ENCODE measurements at regions not wholly inside any gene's neighbourhood (a gene's known extent, or its start where the extent isn't known, plus 50 kb on each side); places are given as distances from the start of the nearest gene placed in this dataset.

DNA sequence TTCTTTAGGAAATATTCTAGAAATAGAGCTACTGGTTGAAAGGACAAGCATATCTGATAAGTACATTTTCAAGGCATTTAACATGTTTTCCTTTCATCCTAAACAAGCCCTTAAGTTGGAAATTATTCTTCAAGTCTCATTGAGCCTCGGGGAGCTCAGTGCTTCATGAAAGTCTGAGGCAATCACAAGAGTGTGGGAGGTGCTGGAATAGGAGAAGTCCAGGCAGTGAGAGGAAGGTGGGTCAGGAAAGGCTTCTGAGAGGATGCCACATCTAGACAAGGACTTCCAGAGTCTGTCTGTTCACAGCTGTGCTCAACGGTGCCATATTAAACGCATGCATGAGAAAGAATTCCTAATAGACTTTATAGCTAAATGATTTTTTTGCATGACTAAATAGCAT is 69.8 kb downstream of the CD83 start:
- in situ Hi-C loops (cut with HindIII; ENCODE audit: low sequenced_read_pairs), result no loop called here

DNA sequence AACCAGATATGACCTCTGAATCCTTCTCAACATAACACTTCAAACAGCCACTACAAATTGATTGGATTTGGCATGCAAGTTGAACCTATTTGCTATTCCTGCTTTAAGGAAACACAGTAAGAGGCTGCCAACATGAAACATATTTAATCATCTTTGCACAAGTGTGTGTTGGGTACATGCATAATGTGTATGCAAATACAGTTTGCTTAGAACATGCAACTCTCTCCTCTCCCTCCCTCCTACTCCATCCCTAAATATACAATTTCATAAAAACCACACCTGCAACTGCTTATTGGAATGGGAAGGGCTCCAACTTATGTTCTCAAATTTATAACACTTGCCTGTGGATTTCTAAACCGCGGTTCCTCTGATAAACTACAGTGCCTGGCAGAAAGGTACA is 71.5 kb downstream of the CD83 start:
- in situ Hi-C loops (cut with HindIII; ENCODE audit: low sequenced_read_pairs), result no loop called here

DNA sequence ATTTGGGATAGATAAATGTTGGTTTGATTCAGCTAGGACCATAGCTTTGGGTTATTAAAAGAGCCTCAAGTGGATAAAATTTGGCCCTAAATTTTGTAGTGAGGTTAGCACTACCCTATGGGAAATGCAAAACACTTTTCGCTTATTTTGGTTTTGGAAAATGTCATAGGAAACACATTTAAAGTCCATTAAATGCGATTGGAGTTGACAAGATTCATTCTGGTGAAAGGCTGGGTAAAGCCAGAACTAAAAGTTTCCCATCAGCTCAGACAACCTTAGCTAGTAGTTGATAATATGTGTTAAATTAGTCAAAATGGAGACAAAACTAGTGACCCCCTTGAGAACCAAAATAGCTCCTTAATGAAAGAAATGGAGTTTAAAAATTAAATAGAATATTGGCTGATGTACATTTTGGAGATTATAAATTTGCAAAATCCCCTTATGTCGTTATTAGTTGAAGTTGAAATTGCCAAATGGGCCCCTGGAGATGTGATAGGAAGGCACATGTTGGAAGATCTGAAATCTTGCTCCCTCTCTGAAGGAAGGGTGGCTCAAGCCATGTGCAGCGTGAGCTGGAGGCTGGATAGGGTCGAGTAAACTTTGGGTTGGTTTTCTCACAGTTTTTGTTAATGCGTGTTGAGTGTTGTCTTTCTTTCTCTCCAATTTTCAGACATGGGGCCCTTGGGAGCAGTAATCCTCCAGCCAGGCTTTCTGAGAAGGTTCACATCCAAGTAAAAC is 72.8 kb downstream of the CD83 start:
- in situ Hi-C loops (cut with HindIII; ENCODE audit: low sequenced_read_pairs), result no loop called here

- in situ Hi-C loops (cut with HindIII; ENCODE audit: low sequenced_read_pairs), result no loop called here
Measured at GRCh38 chr6:14190929-14191224, 73.3 kb downstream of the CD83 start.

- in situ Hi-C loops (cut with HindIII; ENCODE audit: low sequenced_read_pairs), result no loop called here
Measured at GRCh38 chr6:14191761-14192160, 74.2 kb downstream of the CD83 start.

DNA sequence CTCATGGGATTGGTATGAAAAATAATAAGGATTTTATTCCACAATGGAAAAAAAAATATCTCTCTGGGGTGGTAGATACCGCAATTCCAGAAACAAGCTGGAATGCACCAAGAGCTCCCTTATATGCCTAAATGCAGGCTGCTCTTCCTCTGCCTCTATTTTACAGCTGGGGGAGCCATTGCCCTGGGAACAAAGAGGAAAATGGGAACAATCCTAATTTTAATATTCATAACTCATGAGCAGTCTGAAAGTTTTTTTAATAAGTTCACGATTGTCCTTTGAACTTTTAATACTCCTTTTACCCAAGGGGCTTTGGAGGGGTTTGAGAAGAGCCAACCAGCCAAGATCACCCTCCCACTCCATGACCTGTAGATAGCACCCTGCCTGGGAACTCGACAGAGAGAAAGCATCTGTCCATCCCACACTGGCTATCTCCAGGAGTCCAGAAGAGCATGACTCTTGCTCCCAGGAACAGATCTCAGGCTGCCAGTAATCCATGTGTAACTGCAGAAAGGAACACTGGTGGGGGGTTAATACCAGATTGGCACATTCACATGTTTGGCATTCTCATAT is 74.7 kb downstream of the CD83 start:
- in situ Hi-C loops (cut with HindIII; ENCODE audit: low sequenced_read_pairs), result no loop called here

DNA sequence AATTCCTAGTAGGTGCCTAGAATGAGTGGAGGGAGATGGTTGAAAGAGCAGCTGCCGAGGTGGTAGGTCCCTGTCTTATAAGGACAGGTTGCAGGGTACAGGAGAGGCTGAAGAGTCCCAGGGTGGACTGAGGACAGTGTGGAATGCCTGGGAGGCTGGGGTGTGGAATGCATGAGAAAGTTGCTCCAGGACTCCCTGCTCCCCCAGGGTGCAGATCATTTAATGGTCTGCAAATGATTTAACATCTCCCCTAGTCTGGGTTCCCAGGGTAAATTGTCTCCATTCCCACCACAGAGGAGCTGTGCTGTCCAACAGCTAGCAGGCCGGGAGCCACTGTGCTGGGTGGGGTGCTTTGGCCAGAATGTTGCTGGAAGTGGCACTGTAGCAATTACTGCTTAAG is 76.0 kb downstream of the CD83 start:
- in situ Hi-C loops (cut with HindIII; ENCODE audit: low sequenced_read_pairs), result no loop called here

GRCh38 chr6:14194483-14194882 is 76.9 kb downstream of the CD83 start:
- in situ Hi-C loops (cut with HindIII; ENCODE audit: low sequenced_read_pairs), result no loop called here

DNA sequence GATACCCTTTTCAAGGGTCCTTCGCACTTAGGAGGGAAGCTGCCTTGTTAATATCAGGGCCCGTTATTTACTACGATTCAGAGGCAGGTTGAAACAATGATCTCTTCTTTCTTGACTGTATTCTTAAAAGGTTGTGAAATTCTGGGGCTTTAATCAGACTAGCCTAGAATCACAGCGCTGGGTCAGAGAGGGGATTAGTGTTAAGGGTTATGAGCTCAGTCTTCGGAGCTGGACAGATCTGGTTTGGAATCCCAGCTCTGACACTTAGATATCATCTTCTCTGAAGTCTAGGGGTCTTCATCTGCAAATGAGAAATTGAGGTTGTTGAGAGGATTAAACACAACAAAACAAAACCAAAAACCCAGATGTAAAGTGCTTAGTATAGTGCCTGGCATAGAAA is 77.4 kb downstream of the CD83 start:
- in situ Hi-C loops (cut with HindIII; ENCODE audit: low sequenced_read_pairs), result no loop called here

DNA sequence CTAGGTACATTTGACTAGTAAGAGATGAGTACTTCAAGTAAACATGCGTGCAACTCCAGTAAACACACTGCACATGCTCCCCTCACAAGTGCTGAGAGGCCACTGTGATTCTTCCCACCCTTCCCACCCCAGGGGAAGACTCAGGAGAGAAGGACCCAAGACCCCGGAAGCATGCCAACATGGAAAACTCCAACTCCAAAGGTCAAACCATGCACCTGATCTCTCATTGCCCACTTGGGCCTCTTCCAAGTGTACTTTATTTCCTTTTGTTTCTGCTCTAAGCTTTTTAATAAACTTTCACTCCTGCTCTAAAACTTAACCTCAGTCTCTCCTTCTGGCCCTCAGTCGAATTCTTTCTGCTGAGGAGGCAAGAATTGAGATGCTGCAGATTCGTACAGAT is 78.5 kb downstream of the CD83 start:
- in situ Hi-C loops (cut with HindIII; ENCODE audit: low sequenced_read_pairs), result no loop called here

GRCh38 chr6:14197118-14197517 is 79.5 kb downstream of the CD83 start:
- in situ Hi-C loops (cut with HindIII; ENCODE audit: low sequenced_read_pairs), result no loop called here

- in situ Hi-C loops (cut with HindIII; ENCODE audit: low sequenced_read_pairs), result no loop called here
Measured at GRCh38 chr6:14200047-14200446, 82.5 kb downstream of the CD83 start.

DNA sequence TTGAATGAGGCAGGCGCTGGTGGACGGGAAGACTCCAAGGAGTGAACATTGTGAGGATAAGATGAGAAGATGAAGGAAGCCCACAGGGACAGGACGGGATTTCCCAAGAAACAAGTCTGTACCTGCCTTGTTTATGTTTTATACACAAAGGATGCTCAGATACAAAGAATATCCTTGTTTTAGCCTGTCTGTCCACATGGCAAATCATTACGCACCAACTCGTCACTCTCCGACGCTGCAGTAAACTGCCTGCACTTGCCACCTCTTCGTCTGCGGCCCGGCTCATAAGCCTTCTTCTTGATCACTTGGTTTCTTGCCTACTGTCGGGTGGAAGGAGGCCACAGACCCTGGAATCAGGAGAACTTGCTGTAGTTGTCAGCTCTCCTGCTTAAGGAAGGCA is 85.4 kb downstream of the CD83 start:
- in situ Hi-C loops (cut with HindIII; ENCODE audit: low sequenced_read_pairs), result no loop called here

GRCh38 chr6:14206391-14206790 is 88.8 kb downstream of the CD83 start:
- in situ Hi-C loops (cut with HindIII; ENCODE audit: low sequenced_read_pairs), result no loop called here

DNA sequence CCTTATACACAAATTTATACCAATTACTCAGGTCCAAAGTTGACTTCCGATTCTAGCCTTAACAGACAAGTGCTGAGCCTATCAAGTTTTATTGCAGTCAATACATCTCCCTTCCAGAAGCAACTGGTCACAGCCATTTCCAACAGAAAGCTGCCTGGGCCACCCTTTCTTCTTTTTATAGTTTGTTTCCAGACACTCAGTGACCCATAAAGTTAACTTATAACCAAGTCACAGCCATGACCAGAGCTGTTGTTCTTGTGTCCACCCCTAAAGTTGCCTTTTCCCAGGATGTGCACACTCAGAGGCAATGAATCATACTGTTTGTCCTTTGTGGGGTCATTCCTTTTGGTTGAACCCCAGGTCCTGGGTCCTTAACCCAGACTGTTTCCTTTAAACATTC is 89.9 kb downstream of the CD83 start:
- in situ Hi-C loops (cut with HindIII; ENCODE audit: low sequenced_read_pairs), result no loop called here

DNA sequence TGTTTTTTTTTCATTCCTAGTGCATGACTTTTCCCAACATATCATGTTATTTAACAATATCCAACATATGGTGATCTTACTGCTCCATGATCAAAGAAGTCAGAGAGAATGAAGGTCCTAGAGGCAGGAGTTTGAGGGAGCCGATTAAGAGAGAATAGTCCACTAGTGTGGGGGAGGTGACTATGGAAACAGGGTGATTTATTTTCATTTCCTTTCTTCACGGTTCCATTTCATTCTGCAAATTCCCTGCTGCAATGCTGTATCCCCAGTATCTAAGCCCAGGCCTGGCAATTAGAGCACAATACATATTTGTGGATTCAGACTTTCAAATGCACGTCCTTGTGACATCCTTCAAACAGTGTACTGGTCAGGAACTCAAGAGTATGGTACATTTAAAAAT is 91.4 kb downstream of the CD83 start:
- in situ Hi-C loops (cut with HindIII; ENCODE audit: low sequenced_read_pairs), result no loop called here

GRCh38 chr6:14210077-14210476 is 92.5 kb downstream of the CD83 start:
- in situ Hi-C loops (cut with HindIII; ENCODE audit: low sequenced_read_pairs), result loop anchor here (5.0 kb wide), 1 partner anchor 502 kb away; no protein-coding TSS in a partner anchor

DNA sequence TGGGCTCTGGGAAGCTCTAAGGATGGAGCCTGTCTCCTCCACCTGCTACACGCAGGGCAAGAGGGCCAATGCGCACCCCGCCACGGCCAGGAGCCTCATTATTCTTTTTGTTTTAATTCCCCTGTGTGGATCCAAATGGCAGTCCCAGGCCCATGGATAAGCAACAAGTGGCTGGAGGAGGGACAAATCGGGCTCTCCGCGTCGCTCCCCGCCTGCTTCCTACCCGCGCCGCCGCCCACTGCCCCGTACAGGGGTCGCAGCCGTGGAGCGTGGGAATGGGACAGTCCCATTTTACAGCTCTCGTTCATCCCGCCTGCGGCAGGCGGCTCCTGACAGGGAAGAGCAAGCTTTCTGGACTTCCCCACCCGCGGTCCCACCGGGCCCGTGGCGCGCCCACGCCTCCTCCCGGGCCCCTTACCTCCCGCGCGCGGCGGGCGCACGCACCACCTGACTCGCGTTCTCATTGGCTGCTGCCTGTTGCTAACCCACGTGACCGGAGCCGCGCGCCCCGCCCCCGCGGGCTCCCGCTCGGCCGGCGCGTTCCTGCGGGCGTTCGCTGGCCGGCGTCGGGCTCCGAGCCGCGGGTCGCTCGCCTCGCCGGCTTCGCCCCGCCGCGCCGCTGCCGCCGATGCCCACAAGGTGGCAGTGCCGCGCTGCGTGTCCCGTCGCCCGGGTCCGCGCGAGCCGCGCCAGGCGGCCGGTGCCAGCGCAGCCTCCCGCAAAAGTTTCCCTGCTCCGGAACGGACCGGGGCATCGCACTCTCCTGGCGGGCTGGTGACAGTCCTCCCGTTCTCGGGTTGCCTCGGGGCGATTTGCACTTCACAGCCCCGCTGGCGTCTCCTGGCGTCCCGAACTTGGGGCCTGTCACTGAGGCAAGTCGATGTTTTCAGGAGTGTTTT is 93.3 kb downstream of the CD83 start:
- in situ Hi-C loops (cut with HindIII; ENCODE audit: low sequenced_read_pairs), result loop anchor here (5.0 kb wide), 1 partner anchor 501 kb away; no protein-coding TSS in a partner anchor

DNA sequence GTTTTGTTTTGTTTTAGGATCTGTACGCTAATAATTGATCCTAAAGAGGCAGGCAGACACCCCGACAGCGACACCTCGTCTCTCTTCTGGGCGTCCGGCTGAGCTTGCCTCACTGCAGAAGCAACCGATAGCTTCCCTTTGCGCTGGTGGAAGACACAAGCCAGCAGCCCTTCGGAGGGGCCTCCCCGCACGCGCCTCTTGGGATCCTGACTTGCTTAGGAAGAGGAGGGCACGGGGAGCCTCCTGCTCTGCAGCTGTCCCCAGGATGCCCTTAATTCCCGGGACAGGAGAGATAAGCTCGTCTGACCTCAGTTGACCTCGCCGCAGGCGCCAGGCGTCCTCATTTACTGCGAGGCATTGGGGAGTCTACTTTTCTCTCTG is 94.0 kb downstream of the CD83 start:
- in situ Hi-C loops (cut with HindIII; ENCODE audit: low sequenced_read_pairs), result loop anchor here (5.0 kb wide), 1 partner anchor 501 kb away; no protein-coding TSS in a partner anchor

DNA sequence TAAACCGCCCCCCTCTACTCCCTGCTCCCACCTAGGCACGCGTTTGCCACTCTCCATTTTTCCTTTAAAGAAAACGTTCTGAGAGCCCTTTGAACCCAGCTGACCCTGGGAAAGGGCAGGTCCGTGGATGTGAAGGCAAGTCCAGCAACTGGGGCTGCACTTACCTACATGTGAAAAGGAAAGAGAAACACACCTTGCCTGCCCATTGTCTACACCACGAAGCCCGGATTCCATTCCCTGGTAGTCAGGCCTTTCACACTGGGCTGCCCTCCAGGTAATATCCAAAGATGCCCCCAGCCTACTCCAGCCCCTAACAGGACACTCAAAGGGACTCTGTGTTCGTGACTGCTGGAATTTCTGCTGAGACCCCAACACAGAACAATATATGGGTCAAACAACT is 94.4 kb downstream of the CD83 start:
- in situ Hi-C loops (cut with HindIII; ENCODE audit: low sequenced_read_pairs), result loop anchor here (5.0 kb wide), 1 partner anchor 500 kb away; no protein-coding TSS in a partner anchor

DNA sequence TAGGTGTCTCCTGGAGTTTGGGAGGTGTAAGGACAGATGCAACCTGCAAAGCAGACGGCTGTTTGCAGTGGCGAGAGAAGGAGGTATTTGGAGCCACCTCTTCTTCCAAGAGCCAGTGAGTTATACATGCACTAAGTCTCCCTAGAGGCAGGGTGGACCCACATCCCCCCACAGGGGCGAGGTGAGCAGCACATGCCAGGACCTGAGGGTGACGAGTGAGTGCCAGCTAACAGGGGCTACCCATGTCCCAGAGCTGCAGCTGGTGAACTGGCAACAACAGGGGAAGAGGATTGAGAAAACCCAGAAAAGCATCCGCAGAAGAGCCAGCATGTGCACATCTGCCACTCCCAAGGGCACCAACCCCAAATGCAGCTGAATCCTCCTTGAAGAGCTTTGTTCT is 95.1 kb downstream of the CD83 start:
- in situ Hi-C loops (cut with HindIII; ENCODE audit: low sequenced_read_pairs), result loop anchor here (5.0 kb wide), 1 partner anchor 500 kb away; no protein-coding TSS in a partner anchor
